Neuronal stem cell (in vitro differentiated cells): ENCODE measurements at regions not wholly inside any gene's neighbourhood (a gene's known extent, or its start where the extent isn't known, plus 50 kb on each side); places are given as distances from the start of the nearest gene placed in this dataset.
A peak's percentile ranks its signal among the peaks of the same experiment; 100 is the strongest.

ENCODE experiments used
- DNase-seq: peaks from one replicate; pipeline ENCODE4 v3.0.0-alpha.2; 2013; ENCODE audit warnings: low spot score
- H2AFZ ChIP-seq: one replicate; pipeline ENCODE4 v1.6.1; 2013; ENCODE audit warnings: mild to moderate bottlenecking, low read length, inconsistent platforms
- H2AK5ac ChIP-seq: 2 replicates; pipeline ENCODE4 v1.6.1; 2013; ENCODE audit warnings: low read depth, mild to moderate bottlenecking, inconsistent platforms, low read length, moderate library complexity, mixed read lengths
- H2BK120ac ChIP-seq: 2 replicates; pipeline ENCODE4 v1.6.1; 2013; ENCODE audit warnings: low read depth, mild to moderate bottlenecking, inconsistent platforms, low read length, moderate library complexity, mixed read lengths
- H2BK12ac ChIP-seq: one replicate; pipeline ENCODE4 v1.6.1; 2013; ENCODE audit warnings: low read length, inconsistent platforms
- H2BK15ac ChIP-seq: 2 replicates; pipeline ENCODE4 v1.6.1; 2013; ENCODE audit warnings: mild to moderate bottlenecking, low read length, inconsistent platforms, mixed read lengths
- H2BK5ac ChIP-seq: one replicate; pipeline ENCODE4 v1.6.1; 2013; ENCODE audit warnings: inconsistent platforms, mild to moderate bottlenecking, low read length, moderate library complexity
- H3K14ac ChIP-seq: one replicate; pipeline ENCODE4 v1.6.1; 2013; ENCODE audit warnings: low read length, inconsistent platforms
- H3K18ac ChIP-seq: 2 replicates; pipeline ENCODE4 v1.6.1; 2013; ENCODE audit warnings: low read length, inconsistent platforms
- H3K23ac ChIP-seq: 2 replicates; pipeline ENCODE4 v1.6.1; 2013; ENCODE audit warnings: low read depth, mild to moderate bottlenecking, mixed read lengths, low read length, inconsistent platforms; ENCODE audit not compliant: poor library complexity
- H3K27ac ChIP-seq: replicated peaks from 3 replicates; pipeline ENCODE4 v1.5.1; 2013; ENCODE audit warnings: low read length, inconsistent platforms
- H3K27me3 ChIP-seq, 3 experiments: 2 replicates each; pipeline ENCODE4 v1.6.1; 2013; ENCODE audit warnings: low read length in 3 of 3, mild to moderate bottlenecking in 2 of 3, inconsistent platforms in 1 of 3, low read depth in 1 of 3, mixed read lengths in 1 of 3, moderate library complexity in 1 of 3; ENCODE audit not compliant: control insufficient read depth in 3 of 3, insufficient read depth in 3 of 3
- H3K36me3 ChIP-seq, 2 donors: replicated peaks in 1 of 2; 2 replicates each; pipeline ENCODE4 v1.6.1; 2013; ENCODE audit warnings: low read length in 2 of 2; ENCODE audit not compliant: control insufficient read depth in 2 of 2, insufficient read depth in 2 of 2
- H3K4ac ChIP-seq: 2 replicates; pipeline ENCODE4 v1.6.1; 2013; ENCODE audit warnings: inconsistent platforms, mild to moderate bottlenecking, low read length, moderate library complexity
- H3K4me1 ChIP-seq, 2 donors: 1 replicate in 1 of 2; 2 replicates in 1 of 2; pipeline ENCODE4 v1.6.1; 2013; ENCODE audit warnings: low read length in 2 of 2, low read depth in 1 of 2; ENCODE audit not compliant: control insufficient read depth in 2 of 2, insufficient read depth in 1 of 2
- H3K4me2 ChIP-seq: one replicate; pipeline ENCODE4 v1.6.1; 2013; ENCODE audit warnings: mild to moderate bottlenecking, low read length, inconsistent platforms; ENCODE audit not compliant: insufficient read depth, poor library complexity, severe bottlenecking
- H3K4me3 ChIP-seq, 2 donors: 2 replicates each; pipeline ENCODE4 v1.5.1; 2013; ENCODE audit warnings: low read length in 2 of 2, mild to moderate bottlenecking in 2 of 2, inconsistent platforms in 1 of 2, moderate library complexity in 1 of 2
- H3K79me1 ChIP-seq: one replicate; pipeline ENCODE4 v1.6.1; 2013; ENCODE audit warnings: low read depth, mild to moderate bottlenecking, inconsistent platforms, low read length, moderate library complexity
- H3K9ac ChIP-seq: one replicate; pipeline ENCODE4 v1.6.1; 2013; ENCODE audit warnings: mild to moderate bottlenecking, low read depth, low read length, inconsistent platforms; ENCODE audit not compliant: poor library complexity
- H3K9me3 ChIP-seq, 2 donors: replicated peaks in 1 of 2; 2 replicates each; pipeline versions ENCODE3 to v1.6.1; 2013; ENCODE audit warnings: low read length in 2 of 2, mild to moderate bottlenecking in 2 of 2, inconsistent platforms in 1 of 2, low read depth in 1 of 2, mixed read lengths in 1 of 2, moderate library complexity in 1 of 2; ENCODE audit not compliant: control insufficient read depth in 2 of 2, insufficient read depth in 1 of 2
- H4K8ac ChIP-seq: one replicate; pipeline ENCODE4 v1.6.1; 2013; ENCODE audit warnings: low read depth, mild to moderate bottlenecking, inconsistent platforms, low read length, moderate library complexity
- H4K91ac ChIP-seq: one replicate; pipeline ENCODE4 v1.6.1; 2013; ENCODE audit warnings: low read length, low read depth, mild to moderate bottlenecking, inconsistent platforms; ENCODE audit not compliant: poor library complexity
- WGBS, 2 donors: extraction: QIAGEN DNeasy Blood & Tissue Kit; methylation state at CpG; one replicate each; pipeline ENCODE4 v1.1.7; 2013; ENCODE audit warnings: missing lambda C conversion rate in 2 of 2, mixed read lengths in 1 of 2; ENCODE audit not compliant: insufficient read length in 2 of 2, insufficient replicate concordance in 1 of 2; ENCODE audit errors: extremely low coverage in 2 of 2; 5-methylcytosine and 5-hydroxymethylcytosine counted together

DNA sequence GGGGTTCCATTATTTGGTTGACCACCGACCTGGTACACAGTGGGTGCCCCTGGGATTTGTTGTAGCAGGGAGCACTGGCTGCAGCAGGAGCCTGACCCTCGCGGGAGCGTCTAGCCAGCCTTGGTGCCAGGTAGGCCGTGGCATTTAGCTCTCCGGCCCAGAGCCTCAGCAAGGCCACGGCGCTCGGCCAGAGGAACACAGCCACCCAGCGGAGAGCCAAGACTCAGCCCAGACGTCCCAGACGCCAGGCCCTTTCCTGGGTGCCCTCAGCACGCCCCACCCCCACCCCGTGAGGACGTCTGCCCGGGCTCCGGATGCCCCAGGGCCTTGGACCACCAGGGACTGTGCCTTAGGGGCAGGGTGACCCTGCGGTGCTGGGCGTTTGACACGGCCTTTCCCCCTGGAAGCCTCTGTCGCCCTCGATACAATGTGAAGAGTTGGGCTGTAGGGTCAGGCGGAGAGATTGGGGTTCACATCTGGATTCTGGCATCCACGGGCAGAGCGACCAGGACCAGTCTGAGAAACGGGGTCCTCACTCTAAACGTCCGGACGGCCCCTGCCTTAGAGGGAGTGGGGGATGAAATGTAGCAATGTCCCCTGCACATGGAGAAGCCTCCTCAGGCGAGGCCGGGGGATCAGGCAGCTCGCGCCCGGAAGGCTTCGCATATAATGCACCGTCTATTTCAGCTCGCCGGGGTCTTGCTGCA is 99.2 kb upstream of the FGF3 start:
- Histone ChIP-seq H3K18ac (peak overlapping the region; percentile 91), H2AK5ac (peak overlapping the region; percentile 93)
- DNase-seq = no peak

GRCh38 chr11:69918938-69919650 is 99.9 kb upstream of the FGF3 start:
- H3K4ac ChIP-seq = no peak overlapping the region
- no peak overlapping the region for H3K4me3 ChIP-seq
- no peak overlapping the region for H3K27ac ChIP-seq
- peaks cover 0 to 19% (median 19%) of the 10 kb centered on the region in 3 experiments for H3K27me3 ChIP-seq
- no peaks in the 10 kb centered on the region for H3K36me3 ChIP-seq
- H3K18ac ChIP-seq = peak overlapping the region; percentile 88
- peaks cover 0 to 4% of the 10 kb centered on the region in 2 donors for H3K4me1 ChIP-seq
- WGBS, 2 donors = no CpG with 5 or more reads among the region's 32 CpGs
- no peak overlapping the region for H4K8ac ChIP-seq
- no peaks in the 10 kb centered on the region for H3K79me1 ChIP-seq
- peak overlapping the region; percentile 52 for H2AFZ ChIP-seq
- H3K4me2 ChIP-seq = no peak overlapping the region
- H3K14ac ChIP-seq = peak overlapping the region; percentile 83
- peak overlapping the region; percentile 49 for H2BK5ac ChIP-seq
- H4K91ac ChIP-seq = no peak overlapping the region
- H2BK12ac ChIP-seq = peak overlapping the region; percentile 41
- peak overlapping the region; percentile 90 for H3K23ac ChIP-seq
- peak overlapping the region; percentile 93 for H2BK15ac ChIP-seq
- H2BK120ac ChIP-seq = no peak overlapping the region
- no peaks in the 10 kb centered on the region for H3K9me3 ChIP-seq
- peak; percentile 68 for DNase-seq
- no peak overlapping the region for H3K9ac ChIP-seq
- peak overlapping the region; percentile 91 for H2AK5ac ChIP-seq

More for the DNA sequence above, 99.2 kb upstream of the FGF3 start:
- no peak overlapping the region for H3K27ac ChIP-seq
- H3K23ac ChIP-seq = peak overlapping the region; percentile 25
- no peaks in the 10 kb centered on the region for H3K79me1 ChIP-seq
- H3K4ac ChIP-seq = no peak overlapping the region
- H3K9ac ChIP-seq = peak overlapping the region; percentile 78
- H3K27me3 ChIP-seq = peaks cover 0 to 19% (median 18%) of the 10 kb centered on the region in 3 experiments
- H2BK15ac ChIP-seq = peak overlapping the region; percentile 97
- no peaks in the 10 kb centered on the region for H3K36me3 ChIP-seq
- peak overlapping the region; percentile 49 for H2BK5ac ChIP-seq
- no peaks in the 10 kb centered on the region for H3K9me3 ChIP-seq
- peak overlapping the region; percentile 88 for H2BK12ac ChIP-seq
- no peak overlapping the region for H3K14ac ChIP-seq
- no peak overlapping the region for H4K91ac ChIP-seq
- WGBS, 2 donors = no CpG with 5 or more reads among the region's 38 CpGs
- H2BK120ac ChIP-seq = no peak overlapping the region
- H3K4me3 ChIP-seq = no peak overlapping the region
- H4K8ac ChIP-seq = no peak overlapping the region
- H3K4me1 ChIP-seq = peaks cover 0 to 4% of the 10 kb centered on the region in 2 donors
- peak overlapping the region; percentile 52 for H2AFZ ChIP-seq
- no peak overlapping the region for H3K4me2 ChIP-seq

DNA sequence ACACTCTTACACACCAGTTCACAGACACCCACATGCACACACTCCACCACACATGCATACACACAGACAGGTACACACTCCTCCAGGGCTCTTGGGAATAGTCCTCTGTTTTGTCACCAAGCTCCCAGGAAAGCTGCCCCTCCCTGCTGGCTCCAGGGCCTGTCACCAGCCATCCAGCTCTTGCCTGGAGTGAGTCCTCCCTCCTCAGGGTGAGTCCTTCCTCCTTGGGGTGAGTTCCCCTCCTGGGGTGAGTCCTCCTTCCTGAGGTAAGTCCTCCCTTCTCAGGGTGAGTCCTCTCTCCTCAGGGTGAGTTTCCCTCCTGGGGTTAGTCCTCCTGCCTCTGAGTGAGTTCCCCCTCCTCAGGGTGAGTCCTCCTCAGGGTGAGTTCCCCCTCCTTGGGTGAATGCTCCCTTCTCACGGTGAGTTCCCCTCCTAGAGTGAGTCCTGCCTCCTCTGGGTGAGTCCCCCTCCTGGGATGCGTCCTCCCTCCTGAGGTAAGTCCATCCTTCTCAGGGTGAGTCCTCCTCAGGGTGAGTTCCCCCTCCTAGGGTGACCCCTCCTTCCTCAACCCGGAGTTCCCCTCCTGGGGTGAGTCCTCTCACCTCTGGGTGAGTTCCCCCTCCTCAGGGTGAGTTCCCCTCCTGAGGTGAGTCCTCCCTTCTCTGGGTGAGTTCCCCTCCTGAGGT is 100.6 kb upstream of the FGF3 start:
- Histone ChIP-seq H3K4me2 (no peak overlapping the region), H3K4me1 (peaks cover 0 to 4% of the 10 kb centered on the region in 2 donors), H3K4me3 (no peak overlapping the region), H3K23ac (peak overlapping the region; percentile 90), H3K79me1 (no peaks in the 10 kb centered on the region), H2BK15ac (no peak overlapping the region), H3K36me3 (no peaks in the 10 kb centered on the region), H4K8ac (no peak overlapping the region), H2BK120ac (no peak overlapping the region), H2BK12ac (no peak overlapping the region), H3K14ac (peak overlapping the region; percentile 83), H2AFZ (no peak overlapping the region), H3K27ac (no peak overlapping the region), H3K9ac (no peak overlapping the region), H3K9me3 (no peaks in the 10 kb centered on the region), H2BK5ac (no peak overlapping the region), H2AK5ac (peak overlapping the region; percentile 91), H3K18ac (peak overlapping the region; percentile 88), H3K4ac (no peak overlapping the region), H3K27me3 (peaks cover 0 to 19% (median 19%) of the 10 kb centered on the region in 3 experiments), H4K91ac (no peak overlapping the region)
- DNase-seq = no peak
- no CpG with 5 or more reads among the region's 3 CpGs for WGBS, 2 donors
